HepG2 (cell line): ENCODE measurements at regions not wholly inside any gene's neighbourhood (a gene's known extent, or its start where the extent isn't known, plus 50 kb on each side); places are given as distances from the start of the nearest gene placed in this dataset.
"Not testable (repeated sequence)": the region's sequence is repeated elsewhere in the genome, so short reads cannot be mapped to it uniquely, and the experiment has no call there.

Experiments used
- ATAC-seq: fragments of 200-7000 bp; cut with Tn5 transposase; 3 replicates; pipeline ENCODE4 v1.9.1; 2020; ENCODE audit warnings: mild to moderate bottlenecking, moderate library complexity
- BruUV-seq: library from RNA; stranded (reverse); fragments of 400-500 nt; replicated peaks from 2 replicates; lab custom pipeline; 2021; lab: Mats Ljungman, UMichigan
- CTCF ChIA-PET: fragments of 300-600 bp; formaldehyde crosslinking; extraction: SDS; loops from one replicate; lab custom pipeline; 2021; ENCODE audit warnings: low total read pairs, inconsistent platforms, low intra/inter-chr PET ratio; lab: Yijun Ruan, JAX
- POLR2A ChIA-PET: fragments of 350-600 bp; sonication (Branson Sonifier 250); formaldehyde crosslinking; loops from one replicate; lab custom pipeline; 2020; ENCODE audit warnings: antibody characterized with exemption, inconsistent platforms; lab: Yijun Ruan, JAX
- DNase-seq: peaks from one replicate; pipeline ENCODE4 v3.0.0-alpha.2; 2015; ENCODE audit warnings: low spot score
- FAIRE-seq: peaks from 3 replicates; lab custom pipeline; 2011; peaks lifted over from hg19 to GRCh38; lab: Jason Lieb, UNC
- H2AFZ ChIP-seq: one replicate; pipeline ENCODE4 v1.6.1; 2011; ENCODE audit warnings: low read length, inconsistent platforms
- H3K27ac ChIP-seq: fragments of 300-600 bp; 3 replicates; pipeline ENCODE4 v1.8.0; 2011; ENCODE audit warnings: mixed run types, mild to moderate bottlenecking, mixed read lengths, low read length, inconsistent platforms; ENCODE audit not compliant: insufficient read depth; ENCODE audit errors: extremely low read length
- H3K27me3 ChIP-seq, 2 experiments: fragments of 200-600 bp in 1 of 2; 2 replicates in 1 of 2; 3 replicates in 1 of 2; pipeline versions ENCODE4 v1.6.0 to v1.8.0; 2011; ENCODE audit warnings: low read length in 2 of 2, mild to moderate bottlenecking in 2 of 2, moderate library complexity in 2 of 2, inconsistent platforms in 1 of 2; ENCODE audit not compliant: insufficient read depth in 2 of 2, control insufficient read depth in 1 of 2
- H3K36me3 ChIP-seq, 2 experiments: fragments of 200-600 bp in 1 of 2; replicated peaks in 1 of 2; 2 replicates in 1 of 2; 3 replicates in 1 of 2; pipeline versions ENCODE4 v1.5.1 to v1.8.0; 2011; ENCODE audit warnings: low read length in 2 of 2, inconsistent platforms in 1 of 2; ENCODE audit not compliant: insufficient read depth in 2 of 2, control insufficient read depth in 1 of 2
- H3K4me1 ChIP-seq: 2 replicates; pipeline ENCODE4 v1.5.1; 2012; ENCODE audit warnings: low read length, inconsistent platforms; ENCODE audit not compliant: insufficient read depth
- H3K4me2 ChIP-seq: 2 replicates; pipeline ENCODE4 v1.6.0; 2011; ENCODE audit warnings: low read depth, low read length, inconsistent platforms
- H3K4me3 ChIP-seq, 3 experiments: fragments of 200-600 bp in 1 of 3; sonication (generic), shearing (Covaris generic) in 1 of 3; replicated peaks in 1 of 3; 2 replicates each; pipeline ENCODE4 v1.5.1; 2011 to 2016; ENCODE audit warnings: low read length in 3 of 3, inconsistent platforms in 2 of 3, low read depth in 2 of 3, mild to moderate bottlenecking in 2 of 3, control low read depth in 1 of 3, mixed read lengths in 1 of 3; ENCODE audit not compliant: insufficient read depth in 1 of 3
- H3K79me2 ChIP-seq: one replicate; pipeline ENCODE4 v1.6.1; 2011; ENCODE audit warnings: low read length, inconsistent platforms; ENCODE audit not compliant: insufficient read depth
- H3K9ac ChIP-seq: 2 replicates; pipeline ENCODE4 v1.6.0; 2011; ENCODE audit warnings: mild to moderate bottlenecking, low read depth, low read length, inconsistent platforms; ENCODE audit not compliant: insufficient read depth
- H3K9me3 ChIP-seq: 2 replicates; pipeline ENCODE4 v1.5.1; 2012; ENCODE audit warnings: mild to moderate bottlenecking, low read length
- H4K20me1 ChIP-seq: 2 replicates; pipeline ENCODE4 v1.6.0; 2011; ENCODE audit warnings: inconsistent platforms, mild to moderate bottlenecking, low read length, moderate library complexity; ENCODE audit not compliant: insufficient read depth
- CTCF ChIP-seq: sonication (generic); formaldehyde crosslinking; IDR thresholded peaks from 2 replicates; pipeline ENCODE4 v1.5.0; 2020; ENCODE audit warnings: mild to moderate bottlenecking, missing genetic modification reagents, moderate library complexity
- SMC3 ChIP-seq: IDR thresholded peaks from 2 replicates; pipeline ENCODE4 v1.6.1; 2011; ENCODE audit warnings: low read length, improper control_type of control experiment
- STAG1 ChIP-seq: sonication (generic); formaldehyde crosslinking; IDR thresholded peaks from 2 replicates; pipeline ENCODE4 v1.4.0; 2020; ENCODE audit warnings: missing genetic modification reagents
- WGBS: methylation state at CpG from one replicate; pipeline ENCODE4 v1.1.6; 2017; ENCODE audit warnings: low lambda C conversion rate; 5-methylcytosine and 5-hydroxymethylcytosine counted together
- in situ Hi-C: cut with HindIII; loops from 2 replicates; pipeline ENCODE4 v1.10.0; 2017; ENCODE audit warnings: low pct_unique_long_range_greater_than_20kb; ENCODE audit not compliant: extremely low pct_ligation_motif_present
- intact Hi-C: fragments of 100-400 bp; cut with micrococcal nuclease; formaldehyde crosslinking; loops from one replicate; pipeline ENCODE4 v1.10.0; 2022; ENCODE audit not compliant: unreplicated experiment

GRCh38 chr1:146479188-146479587, 250.4 kb upstream of the NOTCH2NLA start:
- H3K9ac ChIP-seq, intact Hi-C loops, H3K4me2 ChIP-seq, CTCF ChIA-PET, ATAC-seq, H3K27ac ChIP-seq, POLR2A ChIA-PET, in situ Hi-C loops, H4K20me1 ChIP-seq, H3K4me3 ChIP-seq, H3K36me3 ChIP-seq, FAIRE-seq, H2AFZ ChIP-seq, H3K79me2 ChIP-seq, H3K4me1 ChIP-seq, H3K9me3 ChIP-seq, H3K27me3 ChIP-seq, BruUV-seq, DNase-seq: not testable (repeated sequence)
- 50% methylated on average over 1 of the region's 2 CpGs for WGBS

DNA sequence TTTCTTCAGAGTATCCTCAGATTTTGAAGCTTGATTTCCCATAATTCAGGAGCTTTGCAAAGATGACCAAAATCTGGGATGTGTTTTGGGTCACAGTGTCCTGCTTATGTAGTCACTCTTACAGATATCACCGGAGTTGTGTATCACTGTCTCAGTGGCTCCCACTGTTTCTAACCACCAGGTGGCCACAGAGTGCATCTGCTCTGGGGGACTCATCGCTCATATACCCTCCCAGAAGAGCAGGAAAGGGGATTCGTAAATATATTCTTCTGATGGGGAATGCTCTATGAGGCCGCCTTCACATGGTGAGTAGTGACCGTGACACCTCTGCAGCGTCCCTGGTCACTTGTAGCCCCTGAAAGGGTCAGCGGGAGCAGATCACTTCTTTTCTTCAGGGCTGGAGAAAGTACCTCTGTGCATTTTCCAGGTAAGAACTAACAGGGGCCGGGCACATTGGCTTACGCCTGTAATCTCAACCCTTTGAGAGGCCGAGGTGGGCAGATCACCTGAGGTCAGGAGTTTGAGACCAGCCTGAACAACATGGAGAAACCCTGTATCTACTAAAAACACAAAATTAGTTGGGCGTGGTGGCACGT, 249.4 kb upstream of the NOTCH2NLA start:
- H4K20me1 ChIP-seq, in situ Hi-C loops, H3K36me3 ChIP-seq, DNase-seq, H3K9me3 ChIP-seq, H3K9ac ChIP-seq, BruUV-seq, FAIRE-seq, H3K27me3 ChIP-seq, H2AFZ ChIP-seq, H3K27ac ChIP-seq, H3K4me2 ChIP-seq, CTCF ChIA-PET, H3K79me2 ChIP-seq, H3K4me3 ChIP-seq, POLR2A ChIA-PET, H3K4me1 ChIP-seq, intact Hi-C loops: not testable (repeated sequence)
- WGBS, result 26% methylated on average over 9 of the region's 12 CpGs
- TF ChIP-seq SMC3 (peak; percentile 45; the same call in 1 of the 2 replicates), CTCF (CRISPR knock-in tag) (peak; percentile 60), STAG1 (CRISPR knock-in tag) (peak; percentile 41; the same call in 1 of the 2 replicates)
- peak; percentile 71 for ATAC-seq

GRCh38 chr1:146475086-146475485, 246.3 kb upstream of the NOTCH2NLA start:
- H3K9ac ChIP-seq, H3K36me3 ChIP-seq, H3K79me2 ChIP-seq, H3K27ac ChIP-seq, H3K4me2 ChIP-seq, intact Hi-C loops, H3K4me1 ChIP-seq, BruUV-seq, H3K4me3 ChIP-seq, H3K9me3 ChIP-seq, ATAC-seq, in situ Hi-C loops, CTCF ChIA-PET, H2AFZ ChIP-seq, POLR2A ChIA-PET, DNase-seq, FAIRE-seq, H4K20me1 ChIP-seq, H3K27me3 ChIP-seq: not testable (repeated sequence)
- WGBS, result 33% methylated on average over 4 of the region's 4 CpGs

DNA sequence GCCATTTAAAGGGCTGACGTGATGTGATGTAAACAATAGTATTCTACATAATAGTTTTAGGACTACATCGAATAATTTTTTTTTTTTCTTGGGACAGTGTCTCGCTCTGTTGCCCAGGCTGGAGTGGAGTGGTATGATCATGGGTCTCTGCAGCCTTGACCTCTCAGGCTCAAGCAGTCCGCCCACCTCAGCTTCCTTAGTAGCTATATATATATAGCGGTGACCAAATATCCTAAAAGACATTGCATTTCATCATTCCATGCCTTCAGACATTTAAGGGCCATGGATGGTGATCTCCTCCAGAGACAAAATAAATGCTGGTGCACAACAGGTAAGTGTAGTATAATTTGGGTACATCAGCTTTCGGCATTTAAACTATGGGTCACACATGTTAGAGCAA, 245.4 kb upstream of the NOTCH2NLA start:
- H3K4me1 ChIP-seq, H3K9ac ChIP-seq, BruUV-seq, CTCF ChIA-PET, H3K9me3 ChIP-seq, FAIRE-seq, POLR2A ChIA-PET, H3K79me2 ChIP-seq, H3K4me2 ChIP-seq, H3K4me3 ChIP-seq, H2AFZ ChIP-seq, intact Hi-C loops, H4K20me1 ChIP-seq, ATAC-seq, H3K27ac ChIP-seq, H3K27me3 ChIP-seq, H3K36me3 ChIP-seq, DNase-seq, in situ Hi-C loops: not testable (repeated sequence)
- WGBS, result 88% methylated on average over 6 of the region's 6 CpGs
